Esophagus muscularis mucosa (tissue), 4 donors: ENCODE measurements at regions not wholly inside any gene's neighbourhood (a gene's known extent, or its start where the extent isn't known, plus 50 kb on each side); places are given as distances from the start of the nearest gene placed in this dataset.

Source experiments
- DNase-seq: peaks from one replicate; pipeline ENCODE4 v3.0.0-alpha.2; 2017; ENCODE audit errors: extremely low spot score
- H3K27ac ChIP-seq, 4 donors: fragments of 200-600 bp; sonication (generic); replicated peaks in 1 of 4; 1 replicate in 3 of 4; 2 replicates in 1 of 4; pipeline ENCODE4 v1.5.1; 2016 to 2019; ENCODE audit warnings: mild to moderate bottlenecking in 1 of 4
- H3K27me3 ChIP-seq, 4 donors: fragments of 200-600 bp; sonication (generic); one replicate each; pipeline versions ENCODE4 v1.5.1 to v1.6.0; 2016 to 2019
- H3K36me3 ChIP-seq, 4 donors: fragments of 200-600 bp; sonication (generic); one replicate each; pipeline ENCODE4 v1.5.1; 2016 to 2019
- H3K4me1 ChIP-seq, 4 donors: fragments of 200-600 bp; sonication (generic); one replicate each; pipeline ENCODE4 v1.5.1; 2016 to 2019
- H3K4me3 ChIP-seq, 4 donors: fragments of 200-600 bp; sonication (generic); 1 replicate in 2 of 4; 2 replicates in 2 of 4; pipeline ENCODE4 v1.5.1; 2016 to 2019; ENCODE audit warnings: mild to moderate bottlenecking in 4 of 4, moderate library complexity in 1 of 4
- H3K9me3 ChIP-seq, 4 donors: fragments of 200-600 bp; sonication (generic); 1 replicate in 3 of 4; 2 replicates in 1 of 4; pipeline ENCODE4 v1.5.1; 2016 to 2019
- EP300 ChIP-seq: sonication (generic); formaldehyde crosslinking; IDR thresholded peaks from one replicate; pipeline ENCODE4 v1.6.1; 2017; ENCODE audit warnings: antibody characterized with exemption
- POLR2A ChIP-seq: fragments of 450-650 bp; IDR thresholded peaks from one replicate; pipeline ENCODE4 v1.6.1; 2017; ENCODE audit warnings: antibody characterized with exemption, moderate library complexity, mild to moderate bottlenecking, low read depth
- POLR2AphosphoS5 ChIP-seq, 2 donors: sonication (generic); formaldehyde crosslinking; IDR thresholded peaks; one replicate each; pipeline ENCODE4 v1.6.1; 2017; ENCODE audit warnings: antibody characterized with exemption in 2 of 2
- whole genome bisulfite sequencing: methylation state at CpG from one replicate; pipeline ENCODE4 v1.1.5; 2018; 5-methylcytosine and 5-hydroxymethylcytosine counted together
- intact Hi-C: fragments of 100-400 bp; cut with DNase I; formaldehyde crosslinking; loops from one replicate; pipeline ENCODE4 v1.15.1; 2023
- TF ChIP-seq, protein P1 (sequence below), 3 experiments: fragments of 200-600 bp in 2 of 3; fragments of 450-650 bp in 1 of 3; sonication (generic) in 2 of 3; IDR thresholded peaks; one replicate each; pipeline ENCODE4 v1.5.1; 2017 to 2019; ENCODE audit warnings: antibody characterized with exemption in 3 of 3, mild to moderate bottlenecking in 2 of 3, moderate library complexity in 1 of 3

DNA sequence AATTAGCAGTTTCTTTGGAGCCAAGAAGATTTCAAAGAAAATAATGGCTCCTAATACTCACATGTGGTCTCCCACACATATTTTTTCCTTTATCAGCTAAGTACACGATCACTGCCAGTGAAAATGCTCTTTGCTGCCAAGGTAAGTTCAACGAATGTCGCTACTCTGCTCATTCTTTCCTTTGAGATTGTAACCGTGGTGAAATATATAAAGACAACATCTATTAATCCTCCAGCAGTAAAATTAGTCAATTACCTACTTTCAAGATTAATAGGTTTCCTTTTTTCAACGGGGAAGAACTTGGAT, 672.2 kb downstream of the GATA3 start:
- 71% methylated on average over 5 of the region's 5 CpGs for WGBS
- no peaks in the 10 kb centered on the region for H3K4me1 ChIP-seq
- no peak overlapping the region for H3K27ac ChIP-seq
- H3K36me3 ChIP-seq: no peaks in the 10 kb centered on the region
- peaks cover 0 to 4% (median 2%) of the 10 kb centered on the region in 4 donors for H3K9me3 ChIP-seq
- no peak for DNase-seq
- intact Hi-C loops: no loop called here
- H3K4me3 ChIP-seq: no peak overlapping the region
- TF ChIP-seq, protein P1, sequence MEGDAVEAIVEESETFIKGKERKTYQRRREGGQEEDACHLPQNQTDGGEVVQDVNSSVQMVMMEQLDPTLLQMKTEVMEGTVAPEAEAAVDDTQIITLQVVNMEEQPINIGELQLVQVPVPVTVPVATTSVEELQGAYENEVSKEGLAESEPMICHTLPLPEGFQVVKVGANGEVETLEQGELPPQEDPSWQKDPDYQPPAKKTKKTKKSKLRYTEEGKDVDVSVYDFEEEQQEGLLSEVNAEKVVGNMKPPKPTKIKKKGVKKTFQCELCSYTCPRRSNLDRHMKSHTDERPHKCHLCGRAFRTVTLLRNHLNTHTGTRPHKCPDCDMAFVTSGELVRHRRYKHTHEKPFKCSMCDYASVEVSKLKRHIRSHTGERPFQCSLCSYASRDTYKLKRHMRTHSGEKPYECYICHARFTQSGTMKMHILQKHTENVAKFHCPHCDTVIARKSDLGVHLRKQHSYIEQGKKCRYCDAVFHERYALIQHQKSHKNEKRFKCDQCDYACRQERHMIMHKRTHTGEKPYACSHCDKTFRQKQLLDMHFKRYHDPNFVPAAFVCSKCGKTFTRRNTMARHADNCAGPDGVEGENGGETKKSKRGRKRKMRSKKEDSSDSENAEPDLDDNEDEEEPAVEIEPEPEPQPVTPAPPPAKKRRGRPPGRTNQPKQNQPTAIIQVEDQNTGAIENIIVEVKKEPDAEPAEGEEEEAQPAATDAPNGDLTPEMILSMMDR (IDR thresholded peaks at IDR 0.05): no peak
- no peak for TF ChIP-seq POLR2AphosphoS5 (IDR thresholded peaks at IDR 0.05)
- no peak for TF ChIP-seq POLR2A
- no peak for TF ChIP-seq EP300
- no peaks in the 10 kb centered on the region for H3K27me3 ChIP-seq

GRCh38 chr10:8731121-8732095, 676.9 kb downstream of the GATA3 start:
- whole genome bisulfite sequencing: 76% methylated on average over 18 of the region's 18 CpGs

DNA sequence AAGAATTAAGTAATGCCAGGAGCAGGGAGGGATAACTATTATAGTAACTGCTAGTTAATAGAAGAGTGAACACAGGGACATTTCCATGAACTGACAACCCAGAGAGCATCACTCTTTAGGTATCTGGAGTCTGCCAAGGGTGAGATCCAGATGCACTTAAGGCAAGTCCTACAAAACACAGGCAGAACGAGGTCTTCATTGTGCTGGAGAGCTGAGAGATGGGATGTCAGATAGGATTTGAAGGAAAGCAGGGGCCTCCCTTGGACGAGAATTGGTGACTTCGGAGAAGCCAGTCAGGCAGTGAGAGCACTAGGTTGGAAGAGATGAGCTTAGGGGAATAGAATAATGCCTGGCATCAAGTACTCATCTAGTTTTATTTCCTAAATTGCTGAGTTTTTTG, 684.5 kb downstream of the GATA3 start:
- H3K27me3 ChIP-seq: no peaks in the 10 kb centered on the region
- DNase-seq: no peak
- no peak overlapping the region for H3K27ac ChIP-seq
- no peaks in the 10 kb centered on the region for H3K4me1 ChIP-seq
- no peaks in the 10 kb centered on the region for H3K9me3 ChIP-seq
- intact Hi-C loops: no loop called here
- no peaks in the 10 kb centered on the region for H3K36me3 ChIP-seq
- 40% methylated on average over 3 of the region's 3 CpGs for WGBS
- no peak overlapping the region for H3K4me3 ChIP-seq
- no peak for TF ChIP-seq EP300
- no peak for TF ChIP-seq POLR2AphosphoS5 (IDR thresholded peaks at IDR 0.05)
- TF ChIP-seq, protein P1 (IDR thresholded peaks at IDR 0.05): no peak
- no peak for TF ChIP-seq POLR2A

More at GRCh38 chr10:8731121-8732095, 676.9 kb downstream of the GATA3 start:
- TF ChIP-seq, protein P1 (IDR thresholded peaks at IDR 0.05): no peak
- no peak for TF ChIP-seq EP300
- no peak for TF ChIP-seq POLR2A
- no peak for TF ChIP-seq POLR2AphosphoS5 (IDR thresholded peaks at IDR 0.05)
- no peaks in the 10 kb centered on the region for H3K4me1 ChIP-seq
- no peak for DNase-seq
- intact Hi-C loops: no loop called here
- no peaks in the 10 kb centered on the region for H3K9me3 ChIP-seq
- H3K27ac ChIP-seq: no peak overlapping the region
- H3K27me3 ChIP-seq: no peaks in the 10 kb centered on the region
- H3K4me3 ChIP-seq: no peak overlapping the region
- H3K36me3 ChIP-seq: no peaks in the 10 kb centered on the region

GRCh38 chr10:8752146-8752843, 697.8 kb downstream of the GATA3 start:
- intact Hi-C loops: no loop called here
- H3K4me3 ChIP-seq: no peak overlapping the region
- no peaks in the 10 kb centered on the region for H3K4me1 ChIP-seq
- TF ChIP-seq, protein P1 (IDR thresholded peaks at IDR 0.05): no peak
- TF ChIP-seq POLR2A: no peak
- TF ChIP-seq EP300: no peak
- no peak for TF ChIP-seq POLR2AphosphoS5 (IDR thresholded peaks at IDR 0.05)
- H3K36me3 ChIP-seq: no peaks in the 10 kb centered on the region
- H3K27ac ChIP-seq: no peak overlapping the region
- no peaks in the 10 kb centered on the region for H3K27me3 ChIP-seq
- DNase-seq: no peak
- no peaks in the 10 kb centered on the region for H3K9me3 ChIP-seq
- 71% methylated on average over 7 of the region's 7 CpGs for WGBS
